GM21528 (cell line): ENCODE measurements at regions not wholly inside any gene's neighbourhood (a gene's known extent, or its start where the extent isn't known, plus 50 kb on each side); places are given as distances from the start of the nearest gene placed in this dataset.

ENCODE experiments used
- ATAC-seq: cut with Tn5 transposase; IDR thresholded peaks from one replicate; pipeline ENCODE4 v1.9.1; 2021; ENCODE audit warnings: mild to moderate bottlenecking, moderate library complexity; ENCODE audit not compliant: unreplicated experiment, low FRiP score

GRCh38 chr5:33275391-33275790, 165.4 kb upstream of the TARS1 start:
- no peak for ATAC-seq

DNA sequence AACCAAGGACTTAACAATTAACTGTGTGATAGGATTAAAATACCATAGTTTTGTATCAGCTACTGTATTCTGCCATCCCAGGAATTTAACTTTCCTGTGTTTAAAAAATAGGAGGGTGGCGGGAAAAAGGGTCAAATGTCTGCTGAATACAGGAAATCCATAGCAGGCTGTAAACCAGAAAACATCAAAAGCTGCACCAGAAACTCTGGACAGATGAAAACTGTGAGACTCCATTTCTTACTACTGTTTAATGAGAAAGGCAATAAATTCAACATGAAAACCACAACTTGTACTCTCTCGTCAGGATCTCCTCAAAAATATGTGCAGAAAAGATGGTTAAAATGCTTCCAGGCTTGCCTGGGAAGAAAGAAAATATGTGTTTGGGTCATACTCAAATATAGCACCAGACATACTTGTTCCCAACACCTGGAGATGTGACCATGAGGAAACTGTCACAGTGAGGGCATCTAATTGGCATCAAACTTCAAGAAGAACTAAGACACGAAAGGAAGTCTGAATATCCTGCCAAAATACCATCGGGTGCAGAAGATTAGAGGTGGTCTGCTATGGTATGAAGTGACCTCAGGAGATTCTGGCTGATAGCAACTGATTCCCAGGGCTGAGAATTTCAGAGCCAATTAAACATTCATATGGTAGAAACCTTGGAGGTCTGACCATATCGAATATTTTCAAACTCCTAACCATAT, 164.7 kb upstream of the TARS1 start:
- no peak for ATAC-seq

DNA sequence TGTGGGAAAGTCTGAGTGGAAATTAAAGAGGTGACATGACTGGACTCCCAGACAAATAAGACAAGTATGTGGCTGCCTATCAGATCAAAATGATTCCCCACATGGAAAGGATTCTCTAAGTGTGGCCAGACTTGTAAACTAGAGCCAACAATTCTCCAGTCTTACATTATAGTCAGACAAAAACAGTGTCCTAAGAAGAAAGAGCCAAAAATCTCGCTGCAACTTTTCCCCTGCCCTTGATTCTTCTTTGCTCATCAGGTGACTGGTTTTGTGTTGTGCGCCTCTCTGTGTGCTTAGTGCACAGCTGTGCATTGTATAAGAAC, 164.2 kb upstream of the TARS1 start:
- no peak for ATAC-seq

DNA sequence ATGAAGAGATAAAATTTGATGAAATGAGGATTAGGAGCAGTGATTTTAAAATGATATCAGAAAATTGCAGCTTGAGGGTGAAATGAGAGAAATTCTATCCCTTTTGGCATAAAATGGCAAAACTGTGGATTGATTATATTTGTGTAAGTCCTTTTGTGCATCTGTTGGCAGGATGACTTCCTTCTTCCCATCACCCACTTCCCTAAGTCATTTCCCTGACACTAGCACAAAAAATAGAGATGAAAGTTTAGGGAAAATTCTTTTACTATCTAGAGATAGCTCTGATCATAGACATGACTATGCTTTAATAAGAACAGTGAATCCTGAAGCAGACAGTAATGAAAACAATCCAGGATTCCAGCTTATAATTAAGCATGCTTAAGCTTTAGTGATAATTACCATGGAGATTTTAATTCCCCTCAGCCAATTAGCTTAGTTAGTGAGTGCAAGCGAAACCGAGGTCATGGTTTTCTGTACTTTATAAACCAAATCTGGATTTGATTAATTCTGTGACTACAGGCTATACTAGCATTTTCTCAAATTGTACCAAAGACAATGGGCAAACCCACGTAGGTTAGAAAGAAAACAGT, 163.6 kb upstream of the TARS1 start:
- ATAC-seq: no peak

DNA sequence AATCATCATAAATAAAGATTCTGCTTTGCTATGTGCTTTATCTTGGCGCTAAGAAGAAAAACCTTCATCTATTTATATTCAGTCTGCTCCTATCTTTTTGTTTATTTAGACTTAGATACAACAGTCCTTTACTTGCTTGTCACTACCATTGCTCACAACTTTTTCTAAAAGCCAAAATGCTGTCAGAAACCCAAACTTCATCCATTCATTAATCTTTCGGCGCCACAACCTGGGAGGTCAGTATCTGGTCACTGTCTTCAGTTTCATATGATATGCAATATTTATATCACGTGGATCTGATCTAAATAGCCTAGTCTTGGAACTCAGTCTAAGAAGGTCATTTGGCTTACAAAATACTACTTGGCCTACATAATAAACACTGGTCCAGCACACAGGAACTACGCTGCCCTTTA, 159.3 kb upstream of the TARS1 start:
- no peak for ATAC-seq

- no peak for ATAC-seq
Observed at GRCh38 chr5:33282157-33282556, 158.6 kb upstream of the TARS1 start.

- ATAC-seq: no peak
Observed at GRCh38 chr5:33282696-33283095, 158.1 kb upstream of the TARS1 start.

DNA sequence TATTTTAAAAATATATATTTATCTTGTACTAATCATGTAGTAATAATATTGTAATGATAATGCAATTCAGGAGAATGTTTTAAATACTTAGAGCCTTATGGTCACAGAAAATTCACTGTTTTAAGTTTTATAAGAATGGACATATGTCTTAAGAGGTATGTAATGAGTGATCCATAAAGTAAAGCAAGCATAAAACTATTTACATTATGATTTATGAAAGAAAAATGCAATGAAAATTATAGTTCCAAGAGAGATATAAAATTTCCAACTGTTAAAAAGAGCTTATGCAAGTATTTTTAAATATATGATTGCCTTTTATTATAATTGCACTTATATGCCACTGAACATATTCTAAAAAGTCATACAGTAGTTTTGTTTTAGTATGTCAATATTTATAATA, 157.5 kb upstream of the TARS1 start:
- ATAC-seq: no peak

GRCh38 chr5:33284681-33285080, 156.1 kb upstream of the TARS1 start:
- no peak for ATAC-seq

DNA sequence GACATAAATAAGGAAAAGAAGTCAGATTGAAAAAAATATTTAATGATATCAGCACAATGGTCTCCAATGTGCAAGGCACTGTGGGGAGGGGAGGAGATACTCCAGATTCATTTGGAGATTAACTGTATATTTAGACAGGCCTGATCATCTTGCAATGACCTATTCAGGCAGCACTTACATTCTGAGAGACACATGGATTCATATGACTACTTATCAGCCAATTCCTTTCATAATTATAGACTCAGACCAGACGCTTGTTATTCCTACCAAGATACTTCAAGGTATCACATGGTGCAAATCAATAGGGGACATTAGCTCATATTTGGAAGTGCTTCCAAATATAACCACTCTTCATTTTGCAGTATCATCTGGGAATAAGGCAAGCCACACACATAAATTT, 153.5 kb upstream of the TARS1 start:
- ATAC-seq: no peak

- no peak for ATAC-seq
Observed at GRCh38 chr5:33291216-33292000, 149.4 kb upstream of the TARS1 start.

GRCh38 chr5:33297760-33298216, 143.0 kb upstream of the TARS1 start:
- no peak for ATAC-seq

- peak; percentile 35 for ATAC-seq
Observed at GRCh38 chr5:33299621-33300208, 141.1 kb upstream of the TARS1 start.

GRCh38 chr5:33300209-33300742, 140.5 kb upstream of the TARS1 start:
- peak; percentile 85 for ATAC-seq

DNA sequence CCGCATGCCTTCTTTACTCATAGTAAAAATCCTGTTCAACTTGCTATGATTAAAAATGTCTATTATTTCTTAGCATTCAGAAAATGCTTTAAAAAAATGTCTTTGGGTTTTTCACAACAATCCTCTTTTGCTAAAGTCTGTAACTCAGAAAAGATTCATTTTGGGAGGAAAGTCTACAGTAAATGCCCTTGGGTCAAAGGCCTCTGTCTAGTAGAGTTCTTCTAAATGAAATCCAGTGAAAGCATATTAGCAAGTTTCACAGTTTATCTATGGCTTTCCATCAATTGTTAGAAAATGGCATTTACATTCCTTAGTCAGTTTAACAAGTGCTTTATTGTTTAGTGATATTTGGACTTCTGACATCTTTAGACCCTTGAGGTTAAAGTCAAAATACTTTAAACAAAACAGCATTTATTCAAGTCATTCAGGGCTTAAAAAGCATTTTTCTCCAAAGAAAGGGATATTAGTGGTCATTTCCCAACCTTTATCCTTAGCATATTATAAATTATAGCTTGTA, 137.1 kb upstream of the TARS1 start:
- ATAC-seq: no peak

GRCh38 chr5:33304601-33305000, 136.2 kb upstream of the TARS1 start:
- no peak for ATAC-seq

- ATAC-seq: no peak
Observed at GRCh38 chr5:33305572-33305971, 135.2 kb upstream of the TARS1 start.

GRCh38 chr5:33306758-33307157, 134.0 kb upstream of the TARS1 start:
- ATAC-seq: no peak

- ATAC-seq: no peak
Observed at GRCh38 chr5:33308586-33308985, 132.2 kb upstream of the TARS1 start.

- no peak for ATAC-seq
Observed at GRCh38 chr5:33309068-33309467, 131.7 kb upstream of the TARS1 start.
